ENCODE measurements at regions not wholly inside any gene's neighbourhood (a gene's known extent, or its start where the extent isn't known, plus 50 kb on each side); places are given as distances from the start of the nearest gene placed in this dataset.
"Not testable (repeated sequence)": the region's sequence is repeated elsewhere in the genome, so short reads cannot be mapped to it uniquely, and the experiment has no call there.

DNA sequence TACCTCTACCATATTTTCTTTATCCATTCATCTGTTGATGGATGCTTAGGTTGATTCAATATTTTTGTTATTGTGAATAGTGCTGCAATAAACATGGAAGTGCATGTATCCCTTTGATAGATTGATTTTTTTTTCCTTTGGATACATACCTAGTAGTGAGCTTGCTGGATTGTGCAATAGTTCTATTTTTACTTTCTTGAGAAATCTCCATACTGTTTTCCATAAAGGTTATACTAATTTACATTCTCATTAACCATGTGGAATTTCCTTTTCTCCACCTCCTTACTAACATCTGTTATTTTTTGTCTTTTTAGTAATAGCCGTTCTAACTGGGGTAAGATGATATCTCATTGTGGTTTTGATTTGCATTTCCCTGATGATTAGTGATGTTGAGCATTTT is 124.6 kb upstream of the TOX3 start (continued):
- TF ChIP-seq ZNF146 (CRISPR knock-in tag; IDR thresholded peaks at IDR 0.05; ENCODE audit: unreplicated experiment): no peak
- TF ChIP-seq ZNF165 (CRISPR knock-in tag; IDR thresholded peaks at IDR 0.05; ENCODE audit: borderline replicate concordance): no peak

GRCh38 chr16:52657924-52658323 is 111.0 kb upstream of the TOX3 start:
- H3K79me2 ChIP-seq (ENCODE audit: control insufficient read depth, insufficient read depth, low read length): no peaks in the 10 kb centered on the region
- FAIRE-seq (no peak), DNase-seq (ENCODE audit: extremely low read depth in 1 of 4, low spot score in 3 of 4) (no peak), ATAC-seq (no peak)
- H2AFZ ChIP-seq (ENCODE audit: low read depth, low read length): no peak overlapping the region
- ChIA-PET POLR2A (no interaction called here), CTCF (ENCODE audit: low intra/inter-chr PET ratio) (no interaction called here)
- no peak overlapping the region for H3K9ac ChIP-seq (ENCODE audit: insufficient read depth in 1 of 2, low read depth in 2 of 2, low read length in 2 of 2)
- H3K27me3 ChIP-seq (ENCODE audit: control insufficient read depth in 2 of 2, insufficient read depth in 2 of 2, low read length in 2 of 2): no peaks in the 10 kb centered on the region
- TF ChIP-seq RBM14 (IDR thresholded peaks at IDR 0.05; ENCODE audit: borderline replicate concordance, insufficient read depth, low read depth, low read length) (no peak), UBTF (IDR thresholded peaks at IDR 0.05; ENCODE audit: borderline replicate concordance in 1 of 2, low read depth in 2 of 2, low read length in 2 of 2) (no peak), HDAC3 (IDR thresholded peaks at IDR 0.05; ENCODE audit: borderline replicate concordance, partially characterized antibody) (no peak), MTA1 (IDR thresholded peaks at IDR 0.05; ENCODE audit: borderline replicate concordance) (no peak), ZNF778 (CRISPR knock-in tag; IDR thresholded peaks at IDR 0.05) (no peak), ZNF239 (CRISPR knock-in tag; IDR thresholded peaks at IDR 0.05) (no peak), RB1 (IDR thresholded peaks at IDR 0.05; ENCODE audit: low read depth) (no peak), TBP (optimal IDR thresholded peaks at IDR 0.05; ENCODE audit: low read depth, low read length) (no peak), KLF16 (IDR thresholded peaks at IDR 0.05) (no peak), ZNF217 (CRISPR knock-in tag; IDR thresholded peaks at IDR 0.05) (no peak), POLR3A (IDR thresholded peaks at IDR 0.05; ENCODE audit: borderline replicate concordance, extremely low read depth, insufficient read depth, insufficient read length) (no peak), RFX1 (IDR thresholded peaks at IDR 0.05) (no peak), NCOA2 (IDR thresholded peaks at IDR 0.05; ENCODE audit: partially characterized antibody in 2 of 2) (no peak)
- no peak overlapping the region for H3K4me3 ChIP-seq
- H3K9me3 ChIP-seq (replicated peaks; ENCODE audit: control insufficient read depth, insufficient read depth, low read depth, low read length): 0 out of 2 replicates have a peak, but pooled peaks cover 1% of the 10 kb centered on the region
- H4K20me1 ChIP-seq (replicated peaks; ENCODE audit: control insufficient read depth, insufficient read depth, low read length): no peaks in the 10 kb centered on the region
- H3K4me1 ChIP-seq (replicated peaks in 1 of 2; ENCODE audit: control insufficient read depth in 2 of 2, insufficient read depth in 2 of 2, low read length in 2 of 2): no peaks in the 10 kb centered on the region
- H3K36me3 ChIP-seq (ENCODE audit: control insufficient read depth, insufficient read depth, low read length): no peaks in the 10 kb centered on the region
- intact Hi-C loops (cut with micrococcal nuclease) (no loop called here), in situ Hi-C loops (cut with MboI) (no loop called here)
- 0% methylated on average over 3 of the region's 3 CpGs for WGBS (ENCODE audit: insufficient coverage, low coverage, missing lambda C conversion rate)
- no TSS peak for BruUV-seq (replicated peaks)
- H3K27ac ChIP-seq (ENCODE audit: extremely low read depth, low read depth, low read length): no peak overlapping the region
- no peak overlapping the region for H3K4me2 ChIP-seq (ENCODE audit: insufficient read depth, low read length)
- H3K9me1 ChIP-seq (ENCODE audit: control insufficient read depth, insufficient read depth, low read length): no peaks in the 10 kb centered on the region

GRCh38 chr16:52655916-52656315 is 109.0 kb upstream of the TOX3 start:
- ATAC-seq; H3K4me2 ChIP-seq (ENCODE audit: insufficient read depth, low read length); DNase-seq (ENCODE audit: extremely low read depth in 1 of 4, low spot score in 3 of 4); BruUV-seq (replicated peaks); FAIRE-seq; CTCF ChIA-PET (ENCODE audit: low intra/inter-chr PET ratio); H3K27me3 ChIP-seq (ENCODE audit: control insufficient read depth in 2 of 2, insufficient read depth in 2 of 2, low read length in 2 of 2); H3K4me1 ChIP-seq (replicated peaks in 1 of 2; ENCODE audit: control insufficient read depth in 2 of 2, insufficient read depth in 2 of 2, low read length in 2 of 2); in situ Hi-C loops (cut with MboI); H3K9ac ChIP-seq (ENCODE audit: insufficient read depth in 1 of 2, low read depth in 2 of 2, low read length in 2 of 2); intact Hi-C loops (cut with micrococcal nuclease); H3K27ac ChIP-seq (ENCODE audit: extremely low read depth, low read depth, low read length); H4K20me1 ChIP-seq (replicated peaks; ENCODE audit: control insufficient read depth, insufficient read depth, low read length); POLR2A ChIA-PET; H3K9me3 ChIP-seq (replicated peaks; ENCODE audit: control insufficient read depth, insufficient read depth, low read depth, low read length); H3K79me2 ChIP-seq (ENCODE audit: control insufficient read depth, insufficient read depth, low read length); H3K9me1 ChIP-seq (ENCODE audit: control insufficient read depth, insufficient read depth, low read length); H3K36me3 ChIP-seq (ENCODE audit: control insufficient read depth, insufficient read depth, low read length); H2AFZ ChIP-seq (ENCODE audit: low read depth, low read length); H3K4me3 ChIP-seq: not testable (repeated sequence)
- WGBS (ENCODE audit: insufficient coverage, low coverage, missing lambda C conversion rate): 4% methylated on average over 6 of the region's 7 CpGs
